TTC549 (cell line): ENCODE measurements at regions not wholly inside any gene's neighbourhood (a gene's known extent, or its start where the extent isn't known, plus 50 kb on each side); places are given as distances from the start of the nearest gene placed in this dataset.

Experiments used
- FAIRE-seq: peaks from 2 replicates; lab custom pipeline; 2012; peaks lifted over from hg19 to GRCh38; lab: Jason Lieb, UNC

DNA sequence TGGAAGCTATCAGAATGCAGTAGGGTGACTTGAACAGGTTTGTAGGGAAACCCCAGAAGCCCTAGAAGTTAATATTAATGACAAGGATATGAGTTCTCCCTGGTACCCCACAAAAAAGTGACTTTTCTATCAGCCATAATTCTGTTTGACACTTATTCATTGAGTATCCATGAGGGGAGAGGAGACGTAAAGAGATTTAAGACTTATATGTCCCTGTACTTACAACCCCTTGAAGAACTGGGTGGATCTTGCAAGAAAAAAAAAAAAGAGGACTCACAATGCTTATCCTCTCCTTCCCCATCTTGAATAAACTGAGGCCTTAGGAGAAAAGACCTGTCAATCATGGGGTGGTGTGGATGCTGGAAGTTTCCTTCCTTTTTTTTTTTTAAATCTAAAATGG is 203.5 kb downstream of the CBLN1 start:
- FAIRE-seq: no peak

DNA sequence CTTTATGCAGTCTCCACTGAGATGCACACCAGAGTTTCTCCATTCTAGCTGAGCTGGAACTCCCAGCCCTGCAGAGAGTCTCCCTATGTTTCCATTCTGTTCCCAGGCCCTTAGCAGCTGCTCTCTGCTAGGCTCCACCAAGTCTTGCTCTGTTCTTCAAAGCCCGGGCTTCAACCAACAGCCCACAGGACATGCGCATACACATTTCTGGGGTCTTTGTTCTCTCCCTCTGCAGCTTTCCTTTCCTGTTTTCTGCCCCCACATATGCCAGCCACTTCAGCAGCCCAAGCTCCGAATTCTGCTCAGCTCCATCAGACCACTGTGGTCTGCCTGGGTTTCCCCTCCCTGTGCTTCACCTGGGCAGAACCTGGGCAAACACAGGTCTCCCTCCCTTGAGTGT is 205.9 kb downstream of the CBLN1 start:
- no peak for FAIRE-seq

GRCh38 chr16:49068224-49068623 is 213.4 kb downstream of the CBLN1 start:
- FAIRE-seq: no peak

DNA sequence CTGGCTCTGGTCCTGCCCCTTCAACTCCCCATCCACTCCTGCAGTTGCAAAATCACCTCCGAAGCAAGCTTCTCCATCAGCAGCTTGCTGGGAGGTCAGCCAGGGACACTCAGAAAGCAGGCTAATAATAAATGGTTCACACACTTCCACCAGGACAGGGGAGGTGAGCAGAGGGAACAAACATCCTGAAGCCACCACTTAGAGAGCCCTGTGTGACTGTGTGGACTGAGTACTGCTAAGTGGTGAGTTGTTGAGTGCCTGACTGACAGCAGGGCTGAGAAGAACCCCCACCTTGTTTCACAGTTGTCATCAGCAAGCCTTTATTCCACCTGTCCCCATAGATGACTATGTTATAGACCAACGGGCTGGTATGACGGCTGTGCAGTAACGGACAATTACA is 213.9 kb downstream of the CBLN1 start:
- FAIRE-seq: no peak

GRCh38 chr16:49061137-49061714 is 220.4 kb downstream of the CBLN1 start:
- FAIRE-seq: no peak

GRCh38 chr16:49060728-49061127 is 220.9 kb downstream of the CBLN1 start:
- no peak for FAIRE-seq

- FAIRE-seq: no peak
These were observed 223.3 kb downstream of the CBLN1 start for GRCh38 chr16:49058382-49058781.

DNA sequence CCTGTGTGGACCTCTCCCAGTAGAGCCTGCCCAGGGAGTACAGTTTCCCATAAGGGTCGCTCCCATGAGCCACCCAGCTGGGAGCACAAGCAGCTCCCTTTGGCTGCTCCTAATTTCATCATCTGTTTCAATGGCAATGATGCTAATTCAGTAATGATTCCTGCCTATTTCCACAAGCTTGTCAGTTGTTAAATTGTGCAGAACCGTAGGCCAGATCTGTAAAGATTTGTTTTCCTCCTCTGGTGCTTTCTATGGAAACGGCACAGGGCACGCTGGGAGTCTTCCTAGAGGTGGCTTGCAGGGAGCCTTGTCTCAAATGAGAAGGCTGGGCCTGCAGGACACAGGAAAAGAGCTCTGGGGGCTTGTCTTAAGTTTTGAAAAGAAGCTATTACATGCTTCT is 223.7 kb downstream of the CBLN1 start:
- FAIRE-seq: no peak

DNA sequence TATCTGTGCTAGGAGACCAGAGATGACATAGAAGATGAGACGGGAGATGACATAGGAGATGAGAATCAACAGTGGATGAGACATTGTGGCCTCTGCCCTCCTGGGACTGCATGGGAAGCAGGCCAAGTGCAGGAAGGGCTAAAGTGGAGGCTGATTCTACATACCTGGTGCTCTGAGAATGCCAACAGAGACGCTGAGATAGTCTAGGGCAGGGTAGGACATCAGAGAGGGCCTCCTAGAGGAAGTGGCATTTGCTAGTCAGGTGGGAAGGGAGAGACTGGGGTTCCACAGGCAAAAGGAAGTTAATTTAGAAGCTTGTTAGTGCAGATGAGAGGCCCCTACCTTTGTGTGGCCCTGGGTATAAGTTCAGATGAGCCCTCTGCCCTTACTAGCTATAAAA is 224.2 kb downstream of the CBLN1 start:
- FAIRE-seq: no peak

DNA sequence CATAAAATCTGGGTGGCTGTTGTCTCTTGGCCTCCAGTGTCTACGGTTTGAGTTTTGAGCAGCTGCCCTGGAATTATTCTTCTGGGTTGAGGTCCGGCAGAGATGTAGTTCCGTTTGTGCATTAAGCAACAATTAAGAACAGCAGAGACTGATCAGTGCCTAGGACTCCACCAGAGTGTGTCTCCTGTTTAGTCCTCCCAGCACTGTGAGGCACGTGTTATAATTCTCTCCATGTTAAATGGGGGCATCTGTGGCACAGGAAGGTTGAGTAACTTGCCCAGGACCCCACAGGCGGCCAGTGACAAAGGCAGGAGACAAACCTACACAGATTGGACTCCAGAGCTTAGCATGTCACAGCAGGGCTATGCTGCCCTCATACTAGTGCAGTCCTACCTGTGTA is 225.1 kb downstream of the CBLN1 start:
- no peak for FAIRE-seq

DNA sequence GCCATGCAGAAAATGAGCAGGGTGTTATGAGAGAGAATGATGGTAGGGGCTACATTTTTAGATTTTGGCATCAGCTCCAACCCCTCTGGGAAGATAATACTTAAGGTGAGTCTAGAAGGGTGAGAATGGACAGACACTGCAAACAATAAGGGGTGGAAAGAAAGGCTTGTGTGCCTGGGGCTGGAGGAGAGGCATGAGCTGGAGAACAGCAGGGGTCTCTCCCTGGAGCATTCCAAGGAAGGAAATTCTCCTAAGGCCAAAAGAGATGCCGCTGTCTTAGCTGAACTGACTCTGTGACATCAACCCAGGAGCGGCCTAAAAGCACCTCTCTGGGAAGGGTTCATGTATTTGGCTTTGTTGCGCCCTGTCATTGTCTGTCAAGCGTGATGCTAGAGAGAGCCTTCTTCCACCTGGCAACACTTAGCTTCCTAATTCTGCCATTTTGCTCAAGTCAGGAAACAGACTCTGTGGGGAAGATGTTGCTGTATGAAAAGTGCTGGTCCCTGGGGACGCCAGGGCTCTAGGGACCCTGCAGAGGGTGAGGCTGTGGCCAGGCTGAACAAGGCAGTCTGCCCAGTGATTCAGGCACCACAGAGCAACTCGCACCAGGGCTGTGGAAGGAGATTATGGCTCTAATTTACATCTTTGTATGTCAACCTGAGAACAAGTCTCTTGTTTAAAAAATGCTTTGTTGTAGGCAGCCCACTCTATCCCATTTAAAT is 225.7 kb downstream of the CBLN1 start:
- FAIRE-seq: no peak

GRCh38 chr16:49055291-49055690 is 226.3 kb downstream of the CBLN1 start:
- FAIRE-seq: no peak

DNA sequence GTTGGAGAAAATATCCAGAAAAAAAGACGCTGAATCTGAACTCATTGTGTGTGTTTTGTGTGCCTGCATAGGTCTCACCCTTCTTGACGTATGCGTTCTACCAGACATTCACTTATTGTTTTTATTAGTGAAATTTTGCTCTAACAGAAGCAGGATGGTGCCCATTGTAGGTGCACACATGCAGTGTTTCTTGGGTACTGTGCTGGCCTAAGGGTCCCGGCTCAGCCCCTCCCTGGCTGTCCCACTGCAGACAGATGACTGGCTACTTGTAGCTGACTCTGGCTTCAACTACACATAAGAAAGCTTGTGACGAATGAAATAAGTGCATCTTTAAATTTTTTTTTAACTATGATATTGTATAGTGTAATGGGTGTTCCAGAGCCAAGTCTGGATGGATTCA is 227.0 kb downstream of the CBLN1 start:
- FAIRE-seq: no peak

- FAIRE-seq: no peak
These were observed 228.8 kb downstream of the CBLN1 start for GRCh38 chr16:49052846-49053245.

DNA sequence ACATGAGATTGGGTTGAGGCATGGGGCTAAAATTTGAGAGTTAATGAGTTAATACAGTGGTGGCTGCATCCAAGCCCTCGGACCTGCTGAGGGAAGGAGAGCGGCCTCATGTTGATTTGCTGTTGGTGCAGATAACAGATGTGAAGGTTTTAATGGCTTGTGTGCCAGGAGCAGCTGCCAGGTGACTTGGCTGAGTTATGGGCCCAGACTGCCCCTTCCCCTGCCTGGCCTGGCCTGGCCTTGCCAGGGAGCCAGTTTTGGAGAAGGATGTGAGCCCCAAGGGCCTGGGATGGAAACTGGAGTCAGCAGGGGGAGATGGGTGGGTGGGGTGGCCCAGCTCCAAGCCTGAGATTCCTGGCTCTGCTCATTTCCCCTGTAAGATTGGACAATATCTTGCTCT is 230.1 kb downstream of the CBLN1 start:
- FAIRE-seq: no peak

DNA sequence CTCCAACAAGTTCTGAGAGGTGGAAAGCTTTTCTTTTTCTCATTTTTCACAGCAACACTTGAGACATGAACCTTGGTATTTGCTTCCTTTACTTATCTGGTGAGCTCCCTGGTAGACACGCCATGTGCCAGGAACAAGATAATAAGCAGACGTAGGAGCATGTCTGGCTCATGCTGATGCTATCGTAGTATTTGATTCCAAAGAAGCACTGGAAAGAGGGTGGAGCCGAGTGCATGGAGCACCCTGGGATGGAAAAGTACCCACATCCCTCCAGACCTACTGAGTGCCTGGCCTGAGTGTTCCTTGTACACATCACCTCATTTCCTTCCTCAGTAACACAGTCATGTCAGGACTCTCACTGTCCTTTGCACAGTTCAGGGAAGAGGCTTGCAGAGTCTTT is 231.0 kb downstream of the CBLN1 start:
- no peak for FAIRE-seq

- no peak for FAIRE-seq
These were observed 232.0 kb downstream of the CBLN1 start for GRCh38 chr16:49049644-49050043.

DNA sequence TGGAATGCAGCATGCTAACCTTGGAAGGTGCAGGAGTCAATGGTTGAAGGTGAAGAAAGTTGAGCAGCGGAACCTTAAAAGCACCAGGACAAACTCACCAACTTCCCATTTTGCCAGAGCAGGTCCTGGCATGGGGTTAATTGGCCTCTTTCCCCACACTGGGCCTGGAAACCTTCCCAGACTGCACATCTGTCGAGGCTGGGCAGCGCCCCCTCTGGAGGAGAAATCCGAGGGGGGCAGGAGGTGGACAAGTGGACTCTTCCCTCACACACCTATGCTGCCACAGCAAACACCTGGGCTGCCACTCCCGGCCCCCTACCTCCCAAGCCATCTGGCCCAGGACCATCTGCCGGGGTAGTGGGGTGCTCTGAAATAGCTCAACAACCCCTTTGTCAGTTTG is 232.4 kb downstream of the CBLN1 start:
- FAIRE-seq: no peak

- FAIRE-seq: no peak
These were observed 233.1 kb downstream of the CBLN1 start for GRCh38 chr16:49048557-49048956.

DNA sequence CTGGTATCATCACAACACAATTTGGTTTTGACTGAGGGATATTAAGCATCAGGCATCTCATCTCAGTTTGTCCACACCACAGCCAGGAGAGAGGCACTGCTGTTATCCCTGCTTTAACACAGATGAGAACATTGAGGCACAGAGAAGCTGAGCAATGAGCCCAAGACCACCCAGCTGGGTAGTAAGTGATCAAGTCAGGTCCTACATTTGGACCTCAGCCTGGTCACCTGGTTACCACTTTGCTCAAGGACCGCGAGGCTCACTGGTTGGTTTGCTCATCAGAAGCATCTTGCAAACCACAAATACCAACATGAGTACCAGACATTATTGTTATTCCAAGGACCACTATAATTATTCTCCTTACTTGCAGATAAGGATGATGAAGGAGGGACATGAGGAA is 245.5 kb downstream of the CBLN1 start:
- FAIRE-seq: no peak

GRCh38 chr16:49027420-49027819 is 254.2 kb downstream of the CBLN1 start:
- FAIRE-seq: no peak

GRCh38 chr16:49026566-49027181 is 255.0 kb downstream of the CBLN1 start:
- FAIRE-seq: no peak

- FAIRE-seq: no peak
These were observed 256.7 kb downstream of the CBLN1 start for GRCh38 chr16:49024896-49025295.

GRCh38 chr16:49024016-49024415 is 257.6 kb downstream of the CBLN1 start:
- no peak for FAIRE-seq
